ENCODE measurements at regions not wholly inside any gene's neighbourhood (a gene's known extent, or its start where the extent isn't known, plus 50 kb on each side); places are given as distances from the start of the nearest gene placed in this dataset.

GRCh38 chr11:119525180-119525866 lies 102.4 kb upstream of the THY1 start:
- TF ChIP-seq POLR2A (IDR thresholded peaks at IDR 0.05) = no peak
- TF ChIP-seq CTCF (IDR thresholded peaks at IDR 0.05) = no peak
